Cardiac muscle cell (in vitro differentiated cells and primary cell): ENCODE measurements at regions not wholly inside any gene's neighbourhood (a gene's known extent, or its start where the extent isn't known, plus 50 kb on each side); places are given as distances from the start of the nearest gene placed in this dataset.

Source experiments
- DNase-seq, 2 donors: peaks; one replicate each; pipeline versions ENCODE4 v3.0.0 to v3.0.0-alpha.2; 2010 to 2017; ENCODE audit warnings: low read depth in 1 of 2, low spot score in 1 of 2
- H3K27ac ChIP-seq: fragments of 200-600 bp; sonication (generic); 2 replicates; pipeline ENCODE4 v1.5.1; 2016
- H3K27me3 ChIP-seq: fragments of 200-600 bp; sonication (generic); 2 replicates; pipeline ENCODE4 v1.6.0; 2016; ENCODE audit warnings: control low read depth
- H3K36me3 ChIP-seq: fragments of 200-600 bp; sonication (generic); 2 replicates; pipeline ENCODE4 v1.5.1; 2016; ENCODE audit warnings: control low read depth
- H3K4me1 ChIP-seq: fragments of 200-600 bp; sonication (generic); 2 replicates; pipeline ENCODE4 v1.8.1; 2017; ENCODE audit warnings: low read depth, mild to moderate bottlenecking, mixed run types
- H3K4me3 ChIP-seq: fragments of 200-600 bp; sonication (generic); 2 replicates; pipeline ENCODE4 v1.5.1; 2016; ENCODE audit warnings: mild to moderate bottlenecking
- H3K9me3 ChIP-seq: fragments of 200-600 bp; sonication (generic); 2 replicates; pipeline ENCODE4 v1.5.1; 2017; ENCODE audit warnings: low read depth, mild to moderate bottlenecking, control low read depth
- TF ChIP-seq, protein P1 (sequence below): IDR thresholded peaks from 2 replicates; pipeline ENCODE4 v1.5.1; 2012; ENCODE audit warnings: low read depth, mild to moderate bottlenecking, low read length

DNA sequence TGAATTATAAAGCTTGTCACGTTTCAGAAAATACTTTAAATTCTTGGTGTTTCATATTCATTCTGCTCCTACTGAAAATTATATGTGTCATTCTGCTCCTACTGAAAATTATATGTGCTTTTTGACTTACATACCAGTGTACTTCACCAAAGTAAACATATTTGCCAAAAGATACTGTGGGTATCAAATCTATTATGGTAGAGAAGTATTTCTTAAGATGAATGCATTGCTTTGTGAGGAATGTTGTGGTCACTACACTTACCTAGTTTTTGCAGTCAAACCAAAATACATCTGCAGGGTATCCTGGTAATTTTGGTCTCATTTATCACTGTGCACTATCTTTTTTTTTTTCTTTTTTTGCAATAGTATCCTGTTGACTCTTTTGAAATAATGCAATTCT lies 287.7 kb upstream of the MAD2L1 start:
- Histone ChIP-seq H3K27ac (no peak overlapping the region), H3K4me3 (no peak overlapping the region), H3K4me1 (peaks cover 4% of the 10 kb centered on the region), H3K27me3 (no peaks in the 10 kb centered on the region), H3K36me3 (no peaks in the 10 kb centered on the region), H3K9me3 (no peaks in the 10 kb centered on the region)
- TF ChIP-seq, protein P1, sequence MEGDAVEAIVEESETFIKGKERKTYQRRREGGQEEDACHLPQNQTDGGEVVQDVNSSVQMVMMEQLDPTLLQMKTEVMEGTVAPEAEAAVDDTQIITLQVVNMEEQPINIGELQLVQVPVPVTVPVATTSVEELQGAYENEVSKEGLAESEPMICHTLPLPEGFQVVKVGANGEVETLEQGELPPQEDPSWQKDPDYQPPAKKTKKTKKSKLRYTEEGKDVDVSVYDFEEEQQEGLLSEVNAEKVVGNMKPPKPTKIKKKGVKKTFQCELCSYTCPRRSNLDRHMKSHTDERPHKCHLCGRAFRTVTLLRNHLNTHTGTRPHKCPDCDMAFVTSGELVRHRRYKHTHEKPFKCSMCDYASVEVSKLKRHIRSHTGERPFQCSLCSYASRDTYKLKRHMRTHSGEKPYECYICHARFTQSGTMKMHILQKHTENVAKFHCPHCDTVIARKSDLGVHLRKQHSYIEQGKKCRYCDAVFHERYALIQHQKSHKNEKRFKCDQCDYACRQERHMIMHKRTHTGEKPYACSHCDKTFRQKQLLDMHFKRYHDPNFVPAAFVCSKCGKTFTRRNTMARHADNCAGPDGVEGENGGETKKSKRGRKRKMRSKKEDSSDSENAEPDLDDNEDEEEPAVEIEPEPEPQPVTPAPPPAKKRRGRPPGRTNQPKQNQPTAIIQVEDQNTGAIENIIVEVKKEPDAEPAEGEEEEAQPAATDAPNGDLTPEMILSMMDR = no peak
- no peak for DNase-seq

DNA sequence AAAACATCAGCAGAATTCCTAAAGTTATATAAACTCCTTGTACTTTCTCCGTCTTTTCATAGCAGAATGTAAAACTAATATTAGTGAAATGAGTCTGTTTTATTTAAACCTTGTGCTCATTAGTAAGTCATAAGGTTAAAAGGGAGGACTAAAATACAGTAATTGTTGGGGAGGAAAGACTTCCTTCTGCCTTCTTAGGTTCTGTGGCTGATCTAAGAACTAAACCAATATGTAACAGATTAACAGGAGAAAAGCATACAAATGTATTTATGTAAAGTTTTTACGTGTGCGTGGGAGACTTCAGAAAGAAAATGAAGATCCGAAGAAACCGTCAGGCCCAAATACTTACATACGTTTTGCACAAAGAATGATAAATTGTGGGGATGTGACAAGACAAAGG lies 286.6 kb upstream of the MAD2L1 start:
- Histone ChIP-seq H3K27me3 (no peaks in the 10 kb centered on the region), H3K27ac (no peak overlapping the region), H3K4me3 (no peak overlapping the region), H3K36me3 (no peaks in the 10 kb centered on the region), H3K4me1 (peaks cover 4% of the 10 kb centered on the region), H3K9me3 (no peaks in the 10 kb centered on the region)
- no peak for DNase-seq
- TF ChIP-seq, protein P1 = no peak

DNA sequence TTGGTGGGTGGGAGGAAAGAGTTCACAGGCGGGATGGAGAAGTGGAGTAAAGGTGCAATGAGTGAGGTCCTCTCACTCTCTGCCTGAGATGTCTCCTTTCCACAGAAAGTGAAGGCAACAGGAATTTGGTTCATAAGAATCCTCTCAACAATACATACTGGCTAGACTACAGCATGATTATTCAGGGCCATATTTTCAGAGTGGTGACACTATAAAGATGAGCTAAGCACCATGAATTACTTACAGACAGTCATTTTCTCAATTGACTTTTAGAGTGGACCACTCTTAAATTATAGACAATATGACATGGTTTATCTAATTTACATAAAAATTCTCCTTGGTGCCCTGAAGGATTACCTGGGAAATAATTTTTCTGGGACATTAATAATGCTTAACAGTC lies 286.1 kb upstream of the MAD2L1 start:
- Histone ChIP-seq H3K27me3 (no peaks in the 10 kb centered on the region), H3K27ac (no peak overlapping the region)
- TF ChIP-seq, protein P1 = no peak

DNA sequence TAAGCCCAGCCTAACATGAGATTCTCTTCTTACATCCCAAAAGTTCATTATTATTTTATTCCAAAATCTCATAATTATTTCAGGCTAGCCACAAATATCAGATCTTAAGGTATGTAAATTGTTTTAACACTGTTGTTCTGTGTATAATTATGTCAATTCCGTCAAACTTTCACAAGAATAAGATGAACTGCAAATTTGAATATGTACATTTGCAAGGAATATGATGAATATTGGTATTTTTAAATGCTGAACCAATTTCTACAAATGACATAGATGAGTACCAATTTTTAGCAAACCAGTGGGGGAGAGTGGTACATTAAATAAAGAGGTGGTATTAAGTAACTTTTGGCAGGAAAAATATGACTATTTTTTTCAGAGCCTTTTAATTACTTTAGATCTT lies 282.3 kb upstream of the MAD2L1 start:
- TF ChIP-seq, protein P1 = no peak
- no peak overlapping the region for H3K4me3 ChIP-seq
- no peak for DNase-seq
- H3K4me1 ChIP-seq = peaks cover 4% of the 10 kb centered on the region
- no peaks in the 10 kb centered on the region for H3K27me3 ChIP-seq
- H3K36me3 ChIP-seq = no peaks in the 10 kb centered on the region
- H3K9me3 ChIP-seq = no peaks in the 10 kb centered on the region
- H3K27ac ChIP-seq = no peak overlapping the region

More for the DNA sequence above, 286.1 kb upstream of the MAD2L1 start:
- Histone ChIP-seq H3K36me3 (no peaks in the 10 kb centered on the region), H3K4me1 (peaks cover 4% of the 10 kb centered on the region), H3K9me3 (no peaks in the 10 kb centered on the region), H3K4me3 (no peak overlapping the region)
- DNase-seq = no peak

- TF ChIP-seq, protein P1 = no peak
- no peak for DNase-seq
- no peaks in the 10 kb centered on the region for H3K9me3 ChIP-seq
- H3K36me3 ChIP-seq = no peaks in the 10 kb centered on the region
- H3K27me3 ChIP-seq = no peaks in the 10 kb centered on the region
- H3K27ac ChIP-seq = no peak overlapping the region
- H3K4me1 ChIP-seq = peaks cover 4% of the 10 kb centered on the region
- no peak overlapping the region for H3K4me3 ChIP-seq
Measured at GRCh38 chr4:120348521-120348920, 281.9 kb upstream of the MAD2L1 start.
